ENCODE measurements at regions not wholly inside any gene's neighbourhood (a gene's known extent, or its start where the extent isn't known, plus 50 kb on each side); places are given as distances from the start of the nearest gene placed in this dataset.

- H3K27me3 ChIP-seq (ENCODE audit: insufficient read depth), result no peaks in the 10 kb centered on the region
- ChIA-PET POLR2A (no interaction called here), CTCF (interaction anchor here (1.2 kb wide), 1 partner anchor 25 kb away, joined by 3 read pairs; no protein-coding TSS in a partner anchor)
- H3K9ac ChIP-seq, result no peak overlapping the region
- DNase-seq, result no peak
- 95% methylated on average over 3 of the region's 4 CpGs for whole genome bisulfite sequencing (ENCODE audit: low lambda C conversion rate)
- peak overlapping the region in 1 of 2 experiments; percentile 99; a peak in 1 of 4 replicates for H3K27ac ChIP-seq (ENCODE audit: low read depth in 2 of 2, low read length in 1 of 2)
- peaks cover 12% of the 10 kb centered on the region for H3F3A ChIP-seq (replicated peaks; ENCODE audit: insufficient read depth)
- no peaks in the 10 kb centered on the region for H3K9me3 ChIP-seq
- H3K36me3 ChIP-seq (replicated peaks in 1 of 2; ENCODE audit: control insufficient read depth in 1 of 2, insufficient read depth in 2 of 2, low read length in 1 of 2), result no peaks in the 10 kb centered on the region
- no peaks in the 10 kb centered on the region for H4K20me1 ChIP-seq (ENCODE audit: insufficient read depth)
- TF ChIP-seq FOXM1 (IDR thresholded peaks at IDR 0.05; ENCODE audit: low read depth), result no peak
- TF ChIP-seq, protein P1, sequence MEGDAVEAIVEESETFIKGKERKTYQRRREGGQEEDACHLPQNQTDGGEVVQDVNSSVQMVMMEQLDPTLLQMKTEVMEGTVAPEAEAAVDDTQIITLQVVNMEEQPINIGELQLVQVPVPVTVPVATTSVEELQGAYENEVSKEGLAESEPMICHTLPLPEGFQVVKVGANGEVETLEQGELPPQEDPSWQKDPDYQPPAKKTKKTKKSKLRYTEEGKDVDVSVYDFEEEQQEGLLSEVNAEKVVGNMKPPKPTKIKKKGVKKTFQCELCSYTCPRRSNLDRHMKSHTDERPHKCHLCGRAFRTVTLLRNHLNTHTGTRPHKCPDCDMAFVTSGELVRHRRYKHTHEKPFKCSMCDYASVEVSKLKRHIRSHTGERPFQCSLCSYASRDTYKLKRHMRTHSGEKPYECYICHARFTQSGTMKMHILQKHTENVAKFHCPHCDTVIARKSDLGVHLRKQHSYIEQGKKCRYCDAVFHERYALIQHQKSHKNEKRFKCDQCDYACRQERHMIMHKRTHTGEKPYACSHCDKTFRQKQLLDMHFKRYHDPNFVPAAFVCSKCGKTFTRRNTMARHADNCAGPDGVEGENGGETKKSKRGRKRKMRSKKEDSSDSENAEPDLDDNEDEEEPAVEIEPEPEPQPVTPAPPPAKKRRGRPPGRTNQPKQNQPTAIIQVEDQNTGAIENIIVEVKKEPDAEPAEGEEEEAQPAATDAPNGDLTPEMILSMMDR (IDR thresholded peaks at IDR 0.05), result no peak
- TF ChIP-seq EZH2phosphoT487 (IDR thresholded peaks at IDR 0.05; ENCODE audit: borderline replicate concordance, low read depth), result no peak
- no peak for TF ChIP-seq CHD2 (IDR thresholded peaks at IDR 0.05; ENCODE audit: low read length, partially characterized antibody)
- TF ChIP-seq JUND (IDR thresholded peaks at IDR 0.05), result no peak
- TF ChIP-seq EP300 (IDR thresholded peaks at IDR 0.05; ENCODE audit: borderline replicate concordance in 1 of 2, low read depth in 1 of 2, low read length in 1 of 2), result no peak
- TF ChIP-seq POLR2AphosphoS5 (IDR thresholded peaks at IDR 0.05; ENCODE audit: low read depth, low read length), result no peak
- no peak for TF ChIP-seq USF1 (IDR thresholded peaks at IDR 0.05; ENCODE audit: borderline replicate concordance, low read depth)
- no peak for TF ChIP-seq TEAD4 (IDR thresholded peaks at IDR 0.05; ENCODE audit: borderline replicate concordance, insufficient read depth)
- TF ChIP-seq, protein P2, sequence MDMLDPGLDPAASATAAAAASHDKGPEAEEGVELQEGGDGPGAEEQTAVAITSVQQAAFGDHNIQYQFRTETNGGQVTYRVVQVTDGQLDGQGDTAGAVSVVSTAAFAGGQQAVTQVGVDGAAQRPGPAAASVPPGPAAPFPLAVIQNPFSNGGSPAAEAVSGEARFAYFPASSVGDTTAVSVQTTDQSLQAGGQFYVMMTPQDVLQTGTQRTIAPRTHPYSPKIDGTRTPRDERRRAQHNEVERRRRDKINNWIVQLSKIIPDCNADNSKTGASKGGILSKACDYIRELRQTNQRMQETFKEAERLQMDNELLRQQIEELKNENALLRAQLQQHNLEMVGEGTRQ (IDR thresholded peaks at IDR 0.05; ENCODE audit: borderline replicate concordance, low read depth, low read length), result no peak
- no peak for TF ChIP-seq TAF1 (IDR thresholded peaks at IDR 0.05; ENCODE audit: borderline replicate concordance, low read depth, low read length)
- TF ChIP-seq NFIC (IDR thresholded peaks at IDR 0.05; ENCODE audit: borderline replicate concordance), result no peak
- no peak for TF ChIP-seq RAD21 (IDR thresholded peaks at IDR 0.05; ENCODE audit: low read length)
- no peak overlapping the region for H3K4me2 ChIP-seq
- no peak overlapping the region for H3K4me3 ChIP-seq (ENCODE audit: low read depth in 2 of 2, low read length in 1 of 2)
- peaks cover 18 to 51% of the 10 kb centered on the region in 2 experiments; a peak in 3 of 4 replicates for H3K4me1 ChIP-seq (ENCODE audit: control insufficient read depth in 1 of 2, insufficient read depth in 2 of 2, low read depth in 1 of 2, low read length in 1 of 2)
- H3K79me2 ChIP-seq (ENCODE audit: insufficient read depth), result no peaks in the 10 kb centered on the region
- H2AFZ ChIP-seq (ENCODE audit: low read depth), result no peak overlapping the region
- no peaks in the 10 kb centered on the region for H3K9me2 ChIP-seq
Measured at GRCh38 chr5:56455417-56455816, 222.3 kb upstream of the ANKRD55 start.

- 91% methylated on average over 15 of the region's 15 CpGs for WGBS (ENCODE audit: low lambda C conversion rate)
- no peaks in the 10 kb centered on the region for H3K79me2 ChIP-seq (ENCODE audit: insufficient read depth)
- no peak overlapping the region for H3K4me3 ChIP-seq (ENCODE audit: low read depth in 2 of 2, low read length in 1 of 2)
- ChIA-PET CTCF (interaction anchor here (1.2 to 1.3 kb wide), 2 partner anchors 24 to 183 kb away, joined by 3 read pairs; no protein-coding TSS in a partner anchor), POLR2A (no interaction called here)
- H3K9ac ChIP-seq, result no peak overlapping the region
- H3K27me3 ChIP-seq (ENCODE audit: insufficient read depth), result no peaks in the 10 kb centered on the region
- no peaks in the 10 kb centered on the region for H3K9me3 ChIP-seq
- H3K4me1 ChIP-seq (ENCODE audit: control insufficient read depth in 1 of 2, insufficient read depth in 2 of 2, low read depth in 1 of 2, low read length in 1 of 2), result peaks cover 14 to 43% of the 10 kb centered on the region in 2 experiments; a peak in 3 of 4 replicates
- peaks cover 12% of the 10 kb centered on the region for H3F3A ChIP-seq (replicated peaks; ENCODE audit: insufficient read depth)
- no peaks in the 10 kb centered on the region for H4K20me1 ChIP-seq (ENCODE audit: insufficient read depth)
- no peak for DNase-seq
- H3K9me2 ChIP-seq, result no peaks in the 10 kb centered on the region
- peak overlapping the region in 1 of 2 experiments; percentile 53; a peak in 2 of 4 replicates for H3K27ac ChIP-seq (ENCODE audit: low read depth in 2 of 2, low read length in 1 of 2)
- H3K4me2 ChIP-seq, result no peak overlapping the region
- H2AFZ ChIP-seq (ENCODE audit: low read depth), result no peak overlapping the region
- no peaks in the 10 kb centered on the region for H3K36me3 ChIP-seq (replicated peaks in 1 of 2; ENCODE audit: control insufficient read depth in 1 of 2, insufficient read depth in 2 of 2, low read length in 1 of 2)
- TF ChIP-seq FOXM1 (IDR thresholded peaks at IDR 0.05; ENCODE audit: low read depth), result no peak
- TF ChIP-seq TEAD4 (IDR thresholded peaks at IDR 0.05; ENCODE audit: borderline replicate concordance, insufficient read depth), result no peak
- no peak for TF ChIP-seq EZH2phosphoT487 (IDR thresholded peaks at IDR 0.05; ENCODE audit: borderline replicate concordance, low read depth)
- TF ChIP-seq GATA2 (CRISPR knock-in tag; IDR thresholded peaks at IDR 0.05), result no peak
- no peak for TF ChIP-seq JUND (IDR thresholded peaks at IDR 0.05)
- TF ChIP-seq RCOR1 (IDR thresholded peaks at IDR 0.05; ENCODE audit: low read length), result no peak
- TF ChIP-seq USF1 (IDR thresholded peaks at IDR 0.05; ENCODE audit: borderline replicate concordance, low read depth), result no peak
- no peak for TF ChIP-seq NRF1 (IDR thresholded peaks at IDR 0.05; ENCODE audit: low read depth, low read length)
- no peak for TF ChIP-seq GABPA (IDR thresholded peaks at IDR 0.05; ENCODE audit: low read depth)
- TF ChIP-seq TCF12 (IDR thresholded peaks at IDR 0.05), result no peak
- TF ChIP-seq, protein P2 (IDR thresholded peaks at IDR 0.05; ENCODE audit: borderline replicate concordance, low read depth, low read length), result no peak
- TF ChIP-seq PBX3 (IDR thresholded peaks at IDR 0.05), result no peak
Measured at GRCh38 chr5:56454219-56454862, 221.2 kb upstream of the ANKRD55 start.
